GM06990 (cell line): ENCODE measurements at regions not wholly inside any gene's neighbourhood (a gene's known extent, or its start where the extent isn't known, plus 50 kb on each side); places are given as distances from the start of the nearest gene placed in this dataset.

Experiments used
- DNase-seq: peaks from one replicate; pipeline ENCODE4 v3.0.0-alpha.2; 2011; ENCODE audit not compliant: insufficient read length; ENCODE audit errors: extremely low read depth
- H3K27me3 ChIP-seq: replicated peaks from 2 replicates; pipeline ENCODE4 v1.6.0; 2011; ENCODE audit warnings: low read length; ENCODE audit not compliant: control insufficient read depth, insufficient read depth
- H3K36me3 ChIP-seq: 2 replicates; pipeline ENCODE4 v1.5.1; 2011; ENCODE audit warnings: low read length; ENCODE audit not compliant: control insufficient read depth, insufficient read depth
- H3K4me3 ChIP-seq: replicated peaks from 2 replicates; pipeline ENCODE4 v1.5.1; 2011; ENCODE audit warnings: low read depth, mild to moderate bottlenecking, control low read depth, low read length
- CTCF ChIP-seq: IDR thresholded peaks from 2 replicates; pipeline ENCODE4 v1.5.1; 2011; ENCODE audit warnings: low read length, control low read depth, mild to moderate bottlenecking, inconsistent platforms; ENCODE audit not compliant: insufficient read depth, poor library complexity, severe bottlenecking

- TF ChIP-seq CTCF, result no peak
- Histone ChIP-seq H3K4me3 (no peak overlapping the region), H3K36me3 (no peaks in the 10 kb centered on the region), H3K27me3 (no peaks in the 10 kb centered on the region; the same call in 1 of the 2 replicates)
- no peak for DNase-seq
These were observed 193.4 kb upstream of the HES1 start for GRCh38 chr3:193942516-193943055.

GRCh38 chr3:193943200-193943599 lies 192.7 kb upstream of the HES1 start:
- Histone ChIP-seq H3K27me3 (no peaks in the 10 kb centered on the region; the same call in 1 of the 2 replicates), H3K36me3 (no peaks in the 10 kb centered on the region), H3K4me3 (no peak overlapping the region)
- no peak for TF ChIP-seq CTCF
- no peak for DNase-seq

GRCh38 chr3:193943851-193944517 lies 192.0 kb upstream of the HES1 start:
- no peak for TF ChIP-seq CTCF
- H3K27me3 ChIP-seq, result no peaks in the 10 kb centered on the region; the same call in 1 of the 2 replicates
- H3K4me3 ChIP-seq, result no peak overlapping the region
- DNase-seq, result no peak
- H3K36me3 ChIP-seq, result no peaks in the 10 kb centered on the region

- H3K4me3 ChIP-seq, result no peak overlapping the region
- DNase-seq, result no peak
- H3K27me3 ChIP-seq, result no peaks in the 10 kb centered on the region; the same call in 1 of the 2 replicates
- no peaks in the 10 kb centered on the region for H3K36me3 ChIP-seq
- TF ChIP-seq CTCF, result no peak
These were observed 191.4 kb upstream of the HES1 start for GRCh38 chr3:193944518-193944884.

- Histone ChIP-seq H3K4me3 (no peak overlapping the region), H3K36me3 (no peaks in the 10 kb centered on the region), H3K27me3 (no peaks in the 10 kb centered on the region; the same call in 1 of the 2 replicates)
- no peak for TF ChIP-seq CTCF
- DNase-seq, result no peak
These were observed 190.8 kb upstream of the HES1 start for GRCh38 chr3:193945143-193945542.

GRCh38 chr3:193946945-193947344 lies 189.0 kb upstream of the HES1 start:
- H3K4me3 ChIP-seq, result no peak overlapping the region
- no peaks in the 10 kb centered on the region; the same call in 1 of the 2 replicates for H3K27me3 ChIP-seq
- no peak for TF ChIP-seq CTCF
- DNase-seq, result no peak
- H3K36me3 ChIP-seq, result no peaks in the 10 kb centered on the region
